ENCODE measurements at regions not wholly inside any gene's neighbourhood (a gene's known extent, or its start where the extent isn't known, plus 50 kb on each side); places are given as distances from the start of the nearest gene placed in this dataset.

DNA sequence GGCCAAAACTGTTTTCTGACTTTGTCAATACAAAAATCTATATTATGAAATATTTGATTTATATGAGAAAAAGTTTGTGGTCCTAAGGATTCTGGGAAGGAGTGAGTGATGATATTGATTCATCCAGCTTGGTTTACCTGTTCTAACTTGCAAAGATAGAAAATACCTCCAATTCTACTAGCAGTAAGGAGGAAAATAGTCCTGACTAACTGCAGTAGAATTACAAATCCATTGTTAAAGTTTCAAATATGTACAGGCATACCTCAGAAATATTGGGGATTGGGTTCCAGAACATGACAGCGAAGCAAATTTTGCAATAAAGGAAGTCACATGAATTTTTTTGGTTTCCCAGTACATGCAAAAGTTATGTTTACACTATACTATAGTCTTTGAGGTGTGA lies 158.8 kb upstream of the CYRIA start:
- H3K9me3 ChIP-seq (ENCODE audit: low read depth), result no peaks in the 10 kb centered on the region
- H3K4me1 ChIP-seq (ENCODE audit: low read depth), result no peaks in the 10 kb centered on the region
- DNase-seq (ENCODE audit: low read depth in 1 of 2, low spot score in 1 of 2), result no peak
- no peak overlapping the region for H3K27ac ChIP-seq
- no peaks in the 10 kb centered on the region for H3K27me3 ChIP-seq
- no peak overlapping the region for H3K4me3 ChIP-seq
- no peaks in the 10 kb centered on the region for H3K36me3 ChIP-seq
- TF ChIP-seq, protein P1, sequence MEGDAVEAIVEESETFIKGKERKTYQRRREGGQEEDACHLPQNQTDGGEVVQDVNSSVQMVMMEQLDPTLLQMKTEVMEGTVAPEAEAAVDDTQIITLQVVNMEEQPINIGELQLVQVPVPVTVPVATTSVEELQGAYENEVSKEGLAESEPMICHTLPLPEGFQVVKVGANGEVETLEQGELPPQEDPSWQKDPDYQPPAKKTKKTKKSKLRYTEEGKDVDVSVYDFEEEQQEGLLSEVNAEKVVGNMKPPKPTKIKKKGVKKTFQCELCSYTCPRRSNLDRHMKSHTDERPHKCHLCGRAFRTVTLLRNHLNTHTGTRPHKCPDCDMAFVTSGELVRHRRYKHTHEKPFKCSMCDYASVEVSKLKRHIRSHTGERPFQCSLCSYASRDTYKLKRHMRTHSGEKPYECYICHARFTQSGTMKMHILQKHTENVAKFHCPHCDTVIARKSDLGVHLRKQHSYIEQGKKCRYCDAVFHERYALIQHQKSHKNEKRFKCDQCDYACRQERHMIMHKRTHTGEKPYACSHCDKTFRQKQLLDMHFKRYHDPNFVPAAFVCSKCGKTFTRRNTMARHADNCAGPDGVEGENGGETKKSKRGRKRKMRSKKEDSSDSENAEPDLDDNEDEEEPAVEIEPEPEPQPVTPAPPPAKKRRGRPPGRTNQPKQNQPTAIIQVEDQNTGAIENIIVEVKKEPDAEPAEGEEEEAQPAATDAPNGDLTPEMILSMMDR (IDR thresholded peaks at IDR 0.05; ENCODE audit: low read depth, low read length), result no peak

DNA sequence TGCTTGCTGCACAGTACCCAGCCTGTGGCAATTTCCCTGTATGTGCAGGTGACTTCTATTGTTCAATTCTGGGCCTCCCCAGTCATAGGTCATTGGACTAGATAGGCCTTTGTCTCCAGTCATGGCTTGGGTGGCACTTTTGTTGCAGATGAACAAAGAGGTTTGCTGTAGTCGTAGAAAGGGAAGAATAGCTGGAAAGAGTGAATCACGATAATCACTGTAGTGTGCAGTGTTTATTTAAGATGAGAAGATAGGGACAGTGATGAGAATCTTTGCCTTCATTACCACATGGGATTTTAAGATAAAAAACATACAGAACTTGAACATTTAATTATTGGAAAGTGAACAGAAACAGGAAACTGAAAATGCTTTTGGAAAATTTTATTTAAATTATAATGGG lies 156.1 kb upstream of the CYRIA start:
- no peaks in the 10 kb centered on the region for H3K27me3 ChIP-seq
- DNase-seq (ENCODE audit: low read depth in 1 of 2, low spot score in 1 of 2), result no peak

DNA sequence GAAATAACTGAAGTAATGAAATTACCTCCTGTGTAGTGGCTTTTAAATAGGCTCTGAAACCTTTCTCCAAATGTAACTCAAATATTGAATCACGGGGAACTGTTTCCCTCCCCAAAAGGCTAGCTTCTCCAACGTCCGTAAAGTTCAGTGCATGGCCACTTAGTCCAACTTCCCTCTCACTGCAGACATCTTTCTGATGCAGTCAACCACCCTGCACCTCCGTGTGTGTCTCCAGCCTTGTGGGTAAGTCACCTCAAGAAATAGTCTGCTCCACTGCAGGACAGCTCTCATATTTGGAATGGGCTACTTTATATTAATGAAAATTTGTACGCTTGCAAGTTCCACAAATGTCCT lies 152.5 kb upstream of the CYRIA start:
- DNase-seq (ENCODE audit: low read depth in 1 of 2, low spot score in 1 of 2), result no peak

More for the DNA sequence above, 156.1 kb upstream of the CYRIA start:
- Histone ChIP-seq H3K36me3 (no peaks in the 10 kb centered on the region), H3K4me1 (ENCODE audit: low read depth) (no peaks in the 10 kb centered on the region), H3K4me3 (no peak overlapping the region), H3K27ac (no peak overlapping the region), H3K9me3 (ENCODE audit: low read depth) (no peaks in the 10 kb centered on the region)
- TF ChIP-seq, protein P1 (IDR thresholded peaks at IDR 0.05; ENCODE audit: low read depth, low read length), result no peak

DNA sequence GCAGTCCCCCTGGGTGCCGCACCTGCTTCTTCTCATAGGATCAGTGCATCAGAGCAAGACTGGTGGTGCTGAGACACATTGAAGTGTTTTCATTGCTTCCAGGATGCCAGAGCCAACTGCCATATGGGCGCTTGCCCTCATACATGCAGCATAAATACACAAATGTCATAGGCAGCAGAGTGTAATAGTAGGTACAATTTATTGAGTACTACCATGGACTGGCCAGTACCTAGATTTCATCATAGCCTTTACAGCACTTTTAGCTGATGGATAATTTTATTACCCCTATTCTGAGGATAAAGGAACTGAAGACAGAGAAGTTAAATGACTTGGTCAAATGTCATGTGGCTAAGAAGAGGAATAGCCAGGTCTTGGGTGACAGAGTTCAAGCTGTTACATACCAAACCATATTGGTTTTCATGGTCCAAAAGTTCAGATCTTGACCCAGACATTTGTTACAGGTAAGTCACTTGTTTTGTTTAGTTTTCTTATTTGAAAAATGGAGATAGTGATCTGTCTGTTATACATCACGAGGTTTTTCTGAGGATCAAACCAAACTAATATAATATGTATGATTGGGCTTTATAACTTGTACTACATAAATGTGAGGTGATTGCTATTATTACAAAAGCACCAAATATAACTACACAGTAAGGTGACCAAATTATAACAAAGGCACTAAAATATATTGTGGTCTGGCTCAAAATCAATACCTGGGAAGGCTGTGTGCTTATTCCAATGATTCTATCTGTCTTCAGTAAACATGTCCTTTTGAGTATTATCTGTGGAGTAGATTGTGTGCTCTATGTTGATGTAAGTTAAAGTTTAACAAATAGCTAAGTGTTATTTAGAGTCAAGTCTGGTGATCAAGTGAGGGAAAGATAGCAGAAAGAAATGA lies 151.9 kb upstream of the CYRIA start:
- Histone ChIP-seq H3K4me3 (no peak overlapping the region), H3K27me3 (no peaks in the 10 kb centered on the region), H3K4me1 (ENCODE audit: low read depth) (no peaks in the 10 kb centered on the region), H3K9me3 (ENCODE audit: low read depth) (no peaks in the 10 kb centered on the region), H3K36me3 (no peaks in the 10 kb centered on the region), H3K27ac (no peak overlapping the region)
- TF ChIP-seq, protein P1 (IDR thresholded peaks at IDR 0.05; ENCODE audit: low read depth, low read length), result no peak
- DNase-seq (ENCODE audit: low read depth in 1 of 2, low spot score in 1 of 2), result no peak

More for the DNA sequence above, 152.5 kb upstream of the CYRIA start:
- TF ChIP-seq, protein P1 (IDR thresholded peaks at IDR 0.05; ENCODE audit: low read depth, low read length), result no peak
- Histone ChIP-seq H3K27ac (no peak overlapping the region), H3K4me1 (ENCODE audit: low read depth) (no peaks in the 10 kb centered on the region), H3K27me3 (no peaks in the 10 kb centered on the region), H3K9me3 (ENCODE audit: low read depth) (no peaks in the 10 kb centered on the region), H3K4me3 (no peak overlapping the region), H3K36me3 (no peaks in the 10 kb centered on the region)

DNA sequence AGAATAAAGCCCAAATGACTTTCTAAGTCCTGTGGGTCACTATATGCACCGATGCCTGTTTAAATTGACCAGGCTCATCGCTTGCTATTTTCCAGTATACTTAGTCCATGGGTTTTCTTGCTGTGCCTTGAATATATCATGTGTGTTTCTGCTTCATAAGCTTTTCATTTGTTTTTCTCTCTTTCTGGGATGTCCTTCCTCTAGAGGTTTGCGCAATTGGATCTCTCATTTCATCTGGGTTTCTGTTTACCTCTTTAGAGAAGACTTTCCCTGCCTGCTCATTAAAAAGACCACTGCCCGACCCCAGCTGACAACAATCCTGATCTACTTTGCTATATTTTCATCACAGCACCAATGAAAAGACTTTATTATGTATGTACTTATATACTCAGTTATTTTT lies 150.9 kb upstream of the CYRIA start:
- TF ChIP-seq, protein P1 (IDR thresholded peaks at IDR 0.05; ENCODE audit: low read depth, low read length), result no peak
- no peaks in the 10 kb centered on the region for H3K4me1 ChIP-seq (ENCODE audit: low read depth)
- no peaks in the 10 kb centered on the region for H3K27me3 ChIP-seq
- H3K36me3 ChIP-seq, result no peaks in the 10 kb centered on the region
- no peak overlapping the region for H3K27ac ChIP-seq
- no peak overlapping the region for H3K4me3 ChIP-seq
- no peak for DNase-seq (ENCODE audit: low read depth in 1 of 2, low spot score in 1 of 2)
- no peaks in the 10 kb centered on the region for H3K9me3 ChIP-seq (ENCODE audit: low read depth)

Data from cardiac muscle cell (in vitro differentiated cells and primary cell).